Activated naive CD4-positive, alpha-beta T cell treated with Interleukin-2 at 50 U/mL for 16 hours (primary cell): ENCODE measurements at regions not wholly inside any gene's neighbourhood (a gene's known extent, or its start where the extent isn't known, plus 50 kb on each side); places are given as distances from the start of the nearest gene placed in this dataset.
"Not testable (repeated sequence)": the region's sequence is repeated elsewhere in the genome, so short reads cannot be mapped to it uniquely, and the experiment has no call there.

Experiments used
- DNase-seq: peaks from one replicate; pipeline ENCODE4 v3.0.0-alpha.2; 2020

- DNase-seq = no peak
Measured at GRCh38 chr5:17896605-17897004, 262.3 kb downstream of the TAF11L14 start.

GRCh38 chr5:17897776-17898175 lies 263.5 kb downstream of the TAF11L14 start:
- no peak for DNase-seq

- DNase-seq = no peak
Measured at GRCh38 chr5:17898766-17899165, 264.5 kb downstream of the TAF11L14 start.

- DNase-seq = no peak
Measured at GRCh38 chr5:17907094-17907493, 272.8 kb downstream of the TAF11L14 start.

GRCh38 chr5:17910318-17910717 lies 276.1 kb downstream of the TAF11L14 start:
- DNase-seq = no peak

GRCh38 chr5:17912794-17913193 lies 278.5 kb downstream of the TAF11L14 start:
- no peak for DNase-seq

DNA sequence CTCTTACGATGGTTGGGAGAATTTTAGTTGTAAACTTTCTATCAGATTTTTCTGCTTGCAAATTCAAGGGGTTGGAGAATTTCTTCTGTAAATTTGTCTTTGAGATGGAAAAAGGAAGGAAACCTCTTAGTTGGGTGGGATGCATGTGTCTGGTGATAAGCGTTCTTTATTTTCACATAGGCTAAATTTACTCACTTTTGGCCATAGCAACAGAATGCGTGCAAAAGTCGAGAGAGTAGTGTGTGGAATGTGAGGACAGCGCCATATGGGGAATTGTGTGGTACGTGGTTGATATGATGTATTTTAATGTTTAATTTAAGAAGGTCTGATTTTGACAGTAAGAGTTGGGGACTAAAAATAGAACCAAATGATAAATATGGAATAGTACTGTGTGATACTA lies 282.2 kb downstream of the TAF11L14 start:
- DNase-seq = no peak

DNA sequence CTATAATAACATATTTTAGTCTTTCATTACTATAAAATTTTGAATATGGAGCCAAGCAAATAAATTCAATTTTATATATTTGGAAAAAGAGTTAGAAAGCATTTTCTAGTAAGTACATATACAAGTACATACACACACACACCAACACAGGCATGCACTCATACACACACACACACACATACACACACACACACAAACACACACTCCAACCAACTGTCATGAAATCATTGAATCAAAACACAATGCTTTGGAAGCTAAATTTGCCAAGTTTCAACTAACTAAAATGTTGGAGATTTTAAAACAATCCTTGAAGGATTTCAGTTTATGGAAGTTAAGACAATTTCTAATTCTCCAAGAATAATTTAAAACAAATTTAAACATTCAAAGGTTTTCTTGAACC lies 283.2 kb downstream of the TAF11L14 start:
- DNase-seq = no peak

- no peak for DNase-seq
Measured at GRCh38 chr5:17918373-17919104, 284.3 kb downstream of the TAF11L14 start.

GRCh38 chr5:17925276-17925675 lies 291.0 kb downstream of the TAF11L14 start:
- DNase-seq = no peak

GRCh38 chr5:17928581-17928981 lies 294.3 kb downstream of the TAF11L14 start:
- no peak for DNase-seq

DNA sequence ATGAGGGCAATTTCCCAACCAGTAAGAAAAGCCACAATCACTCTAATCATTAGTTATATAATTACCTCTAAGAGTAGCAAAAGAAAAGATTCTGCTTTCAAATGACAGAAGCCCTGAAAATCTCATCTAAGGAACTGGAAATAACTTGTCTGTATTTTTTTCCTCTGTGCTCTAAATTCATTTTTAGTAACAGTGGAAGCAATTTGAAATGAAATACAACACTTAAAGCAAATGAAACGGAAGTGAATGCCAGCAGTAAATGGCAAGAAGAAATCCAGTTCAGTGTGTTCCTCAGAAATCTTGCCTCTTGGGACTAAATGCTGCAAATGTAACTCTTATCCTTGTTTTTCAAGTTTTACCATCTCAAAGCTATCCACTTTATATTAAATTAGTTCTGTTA lies 294.9 kb downstream of the TAF11L14 start:
- DNase-seq = no peak

GRCh38 chr5:17930346-17930745 lies 296.1 kb downstream of the TAF11L14 start:
- no peak for DNase-seq

- no peak for DNase-seq
Measured at GRCh38 chr5:17944046-17944445, 309.8 kb downstream of the TAF11L14 start.

DNA sequence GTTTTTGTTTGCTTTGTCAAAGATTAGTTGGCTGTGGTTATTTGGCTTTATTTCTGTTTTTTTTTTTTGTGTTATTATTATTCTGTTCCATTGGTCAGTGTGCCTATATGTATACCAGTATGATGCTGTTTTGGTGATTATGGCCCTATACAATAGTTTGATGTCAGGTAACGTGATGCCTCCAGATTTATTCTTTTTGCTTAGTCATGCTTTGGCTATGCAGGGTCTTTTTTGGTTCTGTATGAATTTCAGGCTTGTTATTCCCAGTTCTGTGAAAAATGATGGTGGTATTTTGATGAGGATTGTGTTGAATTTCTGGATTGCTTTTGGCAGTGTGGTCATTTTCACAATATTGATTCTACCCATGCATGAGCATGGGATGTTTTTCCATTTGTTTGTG lies 312.8 kb downstream of the TAF11L14 start:
- no peak for DNase-seq

DNA sequence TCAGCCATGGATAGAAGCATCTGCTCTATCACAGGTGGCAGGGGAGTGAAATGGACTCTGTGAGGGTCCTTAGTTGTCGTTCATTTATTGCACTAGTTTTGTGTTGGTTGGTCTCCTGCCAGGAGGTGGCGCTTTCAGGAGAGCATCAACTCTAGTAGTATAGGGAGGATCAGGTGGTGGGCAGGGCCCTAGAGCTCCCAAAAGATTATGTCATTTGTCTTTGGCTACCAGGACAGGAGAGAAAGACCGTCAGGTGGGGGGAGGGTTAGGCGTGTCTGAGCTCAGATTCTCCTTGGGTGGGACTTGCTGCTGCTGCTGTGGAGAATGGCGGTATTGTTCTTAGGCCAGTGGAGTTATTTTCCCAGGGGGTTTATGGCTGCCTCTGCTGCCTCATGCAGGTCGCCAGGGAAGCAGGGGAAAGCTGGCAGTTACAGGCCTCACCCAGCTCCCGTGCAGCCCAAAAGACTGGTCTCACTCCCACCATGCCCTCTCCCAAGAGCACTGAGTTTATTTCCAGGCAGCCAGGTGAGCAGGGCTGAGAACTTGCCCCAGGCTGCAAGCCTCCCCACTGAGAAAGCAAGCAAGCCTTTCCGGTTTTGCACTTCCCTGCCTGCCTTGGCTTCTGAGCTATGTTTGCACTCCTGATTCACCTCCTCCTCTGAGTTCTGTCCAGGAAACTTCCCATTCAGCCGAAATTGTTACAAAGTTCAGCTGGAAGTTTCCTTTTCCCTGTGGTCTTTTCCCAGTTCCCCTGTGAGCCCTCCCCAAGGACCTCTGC lies 317.3 kb downstream of the TAF11L14 start:
- no peak for DNase-seq

DNA sequence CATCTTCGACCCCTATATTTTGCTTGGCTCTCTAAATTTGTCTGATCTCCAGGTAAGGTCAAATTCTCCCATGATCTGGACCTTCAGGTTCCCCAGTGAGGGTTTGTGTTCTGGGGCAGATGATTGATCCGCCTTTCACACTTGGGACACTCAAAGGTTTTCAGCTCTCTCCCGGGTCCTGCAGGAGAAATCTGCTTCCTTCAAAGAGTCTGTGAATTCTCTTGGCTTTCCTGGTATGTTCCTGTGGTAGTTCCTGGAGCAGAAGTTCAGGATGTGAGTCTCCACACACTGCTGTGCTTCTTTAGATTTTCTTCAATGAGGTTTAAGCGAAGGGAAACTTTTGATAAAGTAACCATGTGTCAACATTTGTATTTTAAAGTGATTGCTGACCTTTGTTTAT lies 318.0 kb downstream of the TAF11L14 start:
- DNase-seq = no peak

DNA sequence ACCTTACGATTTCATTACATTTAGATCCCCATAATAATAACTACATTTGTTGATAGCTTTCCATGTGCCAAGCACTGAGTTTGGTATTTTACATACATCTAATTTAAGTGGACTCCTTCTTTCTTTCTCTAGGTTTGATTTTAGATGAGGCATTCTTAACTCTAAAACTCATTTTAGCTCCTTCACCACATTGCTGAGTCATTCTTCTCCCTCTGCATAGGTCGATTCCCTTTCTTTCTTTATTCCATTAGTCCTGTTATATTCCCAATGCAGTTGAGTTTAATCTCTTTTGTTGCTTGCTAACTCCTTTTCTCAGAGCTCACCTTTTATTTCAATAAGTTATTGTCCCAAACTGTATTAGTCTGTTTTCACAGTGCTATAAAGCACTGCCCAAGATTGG lies 329.8 kb downstream of the TAF11L14 start:
- no peak for DNase-seq

GRCh38 chr5:17966640-17967402 lies 332.6 kb downstream of the TAF11L14 start:
- no peak for DNase-seq

- no peak for DNase-seq
Measured at GRCh38 chr5:17976404-17976803, 342.1 kb downstream of the TAF11L14 start.

- no peak for DNase-seq
Measured at GRCh38 chr5:17978954-17979353, 344.7 kb downstream of the TAF11L14 start.

DNA sequence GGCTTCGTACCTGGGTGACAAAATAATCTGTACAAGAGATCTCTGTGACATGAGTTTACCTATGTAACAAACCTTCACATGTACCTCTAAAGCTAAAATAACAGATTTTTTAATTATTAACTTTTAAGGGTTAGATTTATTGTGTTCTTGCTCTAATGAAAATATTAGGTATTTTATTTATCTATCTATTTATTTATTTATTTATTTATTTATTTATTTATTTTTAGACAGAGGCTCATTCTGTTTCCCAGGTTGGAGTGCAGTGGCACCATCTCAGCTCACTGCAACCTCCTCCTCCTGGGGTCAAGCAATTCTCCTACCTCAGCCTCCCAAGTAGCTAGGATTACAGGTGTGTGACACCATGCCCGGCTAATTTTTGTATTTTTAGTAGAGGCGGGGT lies 348.4 kb downstream of the TAF11L14 start:
- not testable (repeated sequence) for DNase-seq

DNA sequence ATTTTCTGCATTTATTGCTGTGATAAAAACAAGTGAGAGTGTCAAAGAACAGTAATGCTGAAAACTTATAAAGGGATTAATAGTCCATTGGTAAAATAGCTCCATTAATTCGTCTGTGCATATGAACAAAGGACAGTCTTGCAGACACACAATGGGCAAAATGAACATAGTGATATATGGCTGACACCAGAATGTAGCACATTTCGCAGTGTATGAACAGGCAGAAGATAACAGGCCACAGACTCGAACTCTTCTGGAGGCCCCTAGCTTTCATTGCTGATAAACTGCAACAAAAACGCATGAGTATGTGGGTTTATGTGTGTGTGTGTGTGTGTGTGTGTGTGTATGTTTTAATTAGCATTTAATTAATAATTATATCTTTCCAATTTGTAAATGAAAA lies 354.8 kb downstream of the TAF11L14 start:
- no peak for DNase-seq
